ENCODE measurements at regions not wholly inside any gene's neighbourhood (a gene's known extent, or its start where the extent isn't known, plus 50 kb on each side); places are given as distances from the start of the nearest gene placed in this dataset.

- no peak for DNase-seq
- H3K27me3 ChIP-seq = peaks cover 0 to 6% (median 0%) of the 10 kb centered on the region in 4 donors
- H3K4me1 ChIP-seq = peaks cover 0 to 13% (median 3%) of the 10 kb centered on the region in 3 donors
- TF ChIP-seq POLR2A (IDR thresholded peaks at IDR 0.05) (no peak), CTCF (IDR thresholded peaks at IDR 0.05) (no peak)
- H3K36me3 ChIP-seq = no peaks in the 10 kb centered on the region
- peak overlapping the region in 2 of 4 donors; percentile 13 to 48 for H3K27ac ChIP-seq
- intact Hi-C loops (cut with DNase I) = no loop called here
- 84 to 92% methylated on average over 17 to 20 of the region's 21 CpGs for WGBS, 2 donors
- H3K4me3 ChIP-seq = no peak overlapping the region
- H3K9me3 ChIP-seq = no peaks in the 10 kb centered on the region
Measured at GRCh38 chr2:217066510-217067270, 206.8 kb upstream of the TNP1 start.

- no peak for DNase-seq
- no peaks in the 10 kb centered on the region for H3K36me3 ChIP-seq
- no peak for TF ChIP-seq POLR2A (IDR thresholded peaks at IDR 0.05)
- TF ChIP-seq CTCF (IDR thresholded peaks at IDR 0.05) = no peak
- H3K4me3 ChIP-seq = no peak overlapping the region
- H3K4me1 ChIP-seq = peaks cover 0 to 13% (median 3%) of the 10 kb centered on the region in 3 donors
- H3K9me3 ChIP-seq = no peaks in the 10 kb centered on the region
- H3K27me3 ChIP-seq = peaks cover 0 to 6% (median 0%) of the 10 kb centered on the region in 4 donors
- WGBS, 2 donors = 47 to 48% methylated on average over 7 of the region's 7 CpGs
- intact Hi-C loops (cut with DNase I) = no loop called here
- H3K27ac ChIP-seq = peak overlapping the region in 2 of 4 donors; percentile 40 to 48
Measured at GRCh38 chr2:217065695-217066405, 206.0 kb upstream of the TNP1 start.

- WGBS, 2 donors = 66 to 69% methylated on average over 4 of the region's 4 CpGs
- intact Hi-C loops (cut with DNase I) = no loop called here
- H3K27ac ChIP-seq = peak overlapping the region in 1 of 4 donors; percentile 61
Measured at GRCh38 chr2:217065012-217065290, 205.1 kb upstream of the TNP1 start.

GRCh38 chr2:217064234-217065011 is 204.6 kb upstream of the TNP1 start:
- intact Hi-C loops (cut with DNase I) = no loop called here
- H3K4me3 ChIP-seq = peak overlapping the region in 1 of 4 donors; percentile 29
- H3K36me3 ChIP-seq = no peaks in the 10 kb centered on the region
- WGBS, 2 donors = 59 to 70% methylated on average over 16 of the region's 16 CpGs
- no peak for DNase-seq
- TF ChIP-seq POLR2A (IDR thresholded peaks at IDR 0.05) (no peak), CTCF (IDR thresholded peaks at IDR 0.05) (no peak)
- peaks cover 0 to 6% (median 0%) of the 10 kb centered on the region in 4 donors for H3K27me3 ChIP-seq
- H3K27ac ChIP-seq = peak overlapping the region in 2 of 4 donors; percentile 43 to 61
- peaks cover 0 to 13% (median 3%) of the 10 kb centered on the region in 3 donors for H3K4me1 ChIP-seq
- no peaks in the 10 kb centered on the region for H3K9me3 ChIP-seq

More at GRCh38 chr2:217065012-217065290, 205.1 kb upstream of the TNP1 start:
- Histone ChIP-seq H3K9me3 (no peaks in the 10 kb centered on the region), H3K36me3 (no peaks in the 10 kb centered on the region), H3K27me3 (peaks cover 0 to 6% (median 0%) of the 10 kb centered on the region in 4 donors), H3K4me1 (peaks cover 0 to 13% (median 3%) of the 10 kb centered on the region in 3 donors), H3K4me3 (no peak overlapping the region)
- no peak for TF ChIP-seq CTCF (IDR thresholded peaks at IDR 0.05)
- no peak for TF ChIP-seq POLR2A (IDR thresholded peaks at IDR 0.05)
- DNase-seq = no peak
